ENCODE measurements at regions not wholly inside any gene's neighbourhood (a gene's known extent, or its start where the extent isn't known, plus 50 kb on each side); places are given as distances from the start of the nearest gene placed in this dataset.

- no peak for DNase-seq (ENCODE audit: low read depth)
- TF ChIP-seq POLR2A (IDR thresholded peaks at IDR 0.05; ENCODE audit: extremely low read depth, insufficient read length) (no peak), CTCF (IDR thresholded peaks at IDR 0.05; ENCODE audit: low read depth, low read length) (no peak), MYC (IDR thresholded peaks at IDR 0.05; ENCODE audit: low read depth, low read length) (no peak), MAX (IDR thresholded peaks at IDR 0.05; ENCODE audit: low read depth, low read length) (no peak)
- no peak overlapping the region for H3K4me3 ChIP-seq (ENCODE audit: low read depth, low read length)
Measured at GRCh38 chr9:84456527-84456926, 116.0 kb upstream of the SLC28A3 start.

GRCh38 chr9:84460695-84461094 lies 120.1 kb upstream of the SLC28A3 start:
- TF ChIP-seq POLR2A (IDR thresholded peaks at IDR 0.05; ENCODE audit: extremely low read depth, insufficient read length) (no peak), CTCF (IDR thresholded peaks at IDR 0.05; ENCODE audit: low read depth, low read length) (no peak)
- DNase-seq (ENCODE audit: low read depth) = no peak
- no peak overlapping the region for H3K4me3 ChIP-seq (ENCODE audit: low read depth, low read length)

- no peak for DNase-seq (ENCODE audit: low read depth)
- H3K4me3 ChIP-seq (ENCODE audit: low read depth, low read length) = no peak overlapping the region
- TF ChIP-seq MYC (IDR thresholded peaks at IDR 0.05; ENCODE audit: low read depth, low read length) = no peak
- TF ChIP-seq MAX (IDR thresholded peaks at IDR 0.05; ENCODE audit: low read depth, low read length) = no peak
Measured at GRCh38 chr9:84463272-84463671, 122.7 kb upstream of the SLC28A3 start.

GRCh38 chr9:84466580-84467285 lies 126.2 kb upstream of the SLC28A3 start:
- DNase-seq (ENCODE audit: low read depth) = no peak
- no peak for TF ChIP-seq CTCF (IDR thresholded peaks at IDR 0.05; ENCODE audit: low read depth, low read length)
- TF ChIP-seq POLR2A (IDR thresholded peaks at IDR 0.05; ENCODE audit: extremely low read depth, insufficient read length) = no peak
- no peak for TF ChIP-seq MYC (IDR thresholded peaks at IDR 0.05; ENCODE audit: low read depth, low read length)
- TF ChIP-seq MAX (IDR thresholded peaks at IDR 0.05; ENCODE audit: low read depth, low read length) = no peak
- H3K4me3 ChIP-seq (ENCODE audit: low read depth, low read length) = no peak overlapping the region

- DNase-seq (ENCODE audit: low read depth) = no peak
- no peak overlapping the region for H3K4me3 ChIP-seq (ENCODE audit: low read depth, low read length)
- TF ChIP-seq CTCF (IDR thresholded peaks at IDR 0.05; ENCODE audit: low read depth, low read length) (no peak), POLR2A (IDR thresholded peaks at IDR 0.05; ENCODE audit: extremely low read depth, insufficient read length) (no peak), MYC (IDR thresholded peaks at IDR 0.05; ENCODE audit: low read depth, low read length) (no peak), MAX (IDR thresholded peaks at IDR 0.05; ENCODE audit: low read depth, low read length) (no peak)
Measured at GRCh38 chr9:84471816-84472215, 131.3 kb upstream of the SLC28A3 start.

- H3K4me3 ChIP-seq (ENCODE audit: low read depth, low read length) = no peak overlapping the region
- TF ChIP-seq POLR2A (IDR thresholded peaks at IDR 0.05; ENCODE audit: extremely low read depth, insufficient read length) (no peak), MYC (IDR thresholded peaks at IDR 0.05; ENCODE audit: low read depth, low read length) (no peak), CTCF (IDR thresholded peaks at IDR 0.05; ENCODE audit: low read depth, low read length) (no peak), MAX (IDR thresholded peaks at IDR 0.05; ENCODE audit: low read depth, low read length) (no peak)
- DNase-seq (ENCODE audit: low read depth) = no peak
Measured at GRCh38 chr9:84478996-84479395, 138.4 kb upstream of the SLC28A3 start.
